ENCODE measurements at regions not wholly inside any gene's neighbourhood (a gene's known extent, or its start where the extent isn't known, plus 50 kb on each side); places are given as distances from the start of the nearest gene placed in this dataset.
"Not testable (repeated sequence)": the region's sequence is repeated elsewhere in the genome, so short reads cannot be mapped to it uniquely, and the experiment has no call there.

DNA sequence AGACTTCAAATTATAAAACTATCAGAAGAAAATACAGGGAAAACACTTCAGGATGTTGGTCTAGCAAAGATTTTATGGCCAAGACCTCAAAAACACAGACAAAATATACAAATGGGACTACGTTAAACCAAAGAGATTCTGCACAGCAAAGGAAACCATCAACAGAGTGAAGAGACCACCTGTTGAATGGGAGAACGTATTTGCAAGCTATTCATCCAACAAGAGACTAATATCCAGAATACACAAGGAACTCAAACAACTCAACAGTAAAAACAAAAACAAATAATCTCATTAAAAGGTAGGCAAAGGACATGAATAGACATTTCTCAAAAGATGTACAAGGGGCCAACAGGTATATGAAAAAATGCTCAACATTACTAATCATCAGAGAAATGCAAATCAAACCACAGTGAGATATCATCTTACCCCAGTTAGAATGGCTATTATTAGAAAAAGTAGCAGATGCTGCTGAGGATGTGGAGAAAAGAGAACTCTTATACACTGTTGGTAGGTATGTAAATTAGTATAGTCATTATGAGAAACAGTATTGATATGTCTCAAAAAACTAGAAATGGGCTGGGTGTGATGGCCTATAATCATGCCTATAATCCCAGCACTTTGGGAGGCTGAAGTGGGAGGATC is 112.6 kb downstream of the LRIG2 start:
- no peak for ATAC-seq

DNA sequence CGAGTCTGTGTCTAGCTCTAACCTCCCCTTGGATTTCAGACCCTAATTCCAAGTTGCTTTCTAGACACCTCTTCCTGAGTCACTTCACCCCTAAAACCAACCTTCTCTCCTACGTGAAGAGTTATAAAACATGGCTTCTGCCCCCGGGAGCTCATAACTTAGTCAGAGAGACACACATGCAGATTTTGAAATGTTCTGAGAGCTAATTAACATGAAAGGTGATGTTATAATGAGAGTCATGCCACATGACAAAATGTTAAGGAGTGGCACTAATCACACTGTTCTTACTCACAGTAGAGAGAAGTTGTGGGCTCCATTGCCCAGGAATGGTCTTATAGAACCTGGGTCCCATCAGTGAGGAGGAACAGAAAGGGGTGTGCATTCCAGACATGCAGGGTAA is 117.1 kb downstream of the LRIG2 start:
- ATAC-seq, result peak; percentile 51

DNA sequence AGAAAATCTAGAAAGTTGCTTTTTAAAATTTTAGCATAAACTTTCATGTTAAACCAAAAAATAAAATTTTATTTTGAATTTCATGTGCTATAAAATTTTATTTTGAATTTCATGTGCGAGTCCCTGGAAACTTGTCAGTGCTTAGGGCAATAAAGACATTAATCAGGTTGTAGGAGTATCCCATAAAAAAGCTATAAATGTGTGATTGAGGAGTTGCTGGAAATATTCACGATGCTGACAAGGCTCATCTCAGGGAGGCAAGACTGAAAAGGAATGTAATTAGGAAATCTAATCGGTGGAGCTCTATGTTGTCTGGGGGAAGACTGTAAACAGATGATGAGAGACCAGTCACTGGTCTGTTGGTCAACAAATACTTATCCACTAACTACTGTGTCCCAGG is 117.9 kb downstream of the LRIG2 start:
- ATAC-seq, result no peak

DNA sequence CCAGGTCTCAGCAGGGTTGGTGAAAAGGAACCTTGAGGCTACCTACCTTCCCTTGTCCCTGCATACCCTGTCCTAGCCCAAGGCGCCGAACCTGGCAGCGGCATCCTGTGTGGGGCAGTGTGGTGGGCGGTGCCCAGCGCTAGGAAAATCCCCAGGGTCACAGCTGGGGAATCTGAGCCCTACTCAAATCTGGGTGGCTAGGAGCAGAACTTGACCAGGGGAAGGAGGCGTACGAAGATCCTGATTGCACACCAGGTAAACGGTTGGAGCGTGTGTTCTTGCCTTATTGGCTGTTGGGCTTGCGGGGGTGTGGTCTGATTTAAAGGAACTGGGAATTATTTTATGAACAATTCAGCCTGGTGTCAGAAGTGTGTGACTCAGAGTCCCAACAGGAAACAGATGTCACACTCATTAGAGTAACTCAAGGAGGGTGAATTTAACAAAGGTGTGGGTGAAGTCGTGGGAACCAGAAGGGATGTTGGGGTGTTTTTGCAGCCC is 118.6 kb downstream of the LRIG2 start:
- peak; percentile 86 for ATAC-seq

DNA sequence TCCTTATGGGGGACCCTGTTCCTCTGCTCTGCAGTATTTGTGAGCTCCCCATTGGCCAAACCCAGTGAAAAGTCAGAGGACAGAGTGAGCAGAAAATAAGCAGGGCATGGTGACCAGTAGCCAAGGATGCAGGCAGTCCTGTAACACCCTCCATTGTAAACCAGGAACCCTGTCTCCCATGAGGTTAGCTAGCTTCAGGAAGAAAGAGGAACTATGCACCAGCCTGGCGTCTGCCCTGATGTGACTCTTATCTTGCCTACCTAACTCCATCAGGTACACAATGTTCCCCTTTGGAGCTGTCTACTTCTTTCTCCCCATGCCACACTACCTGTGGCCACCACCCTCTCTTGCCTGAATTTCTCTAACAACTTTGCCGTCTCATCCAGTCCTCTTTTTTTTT is 119.2 kb downstream of the LRIG2 start:
- ATAC-seq, result no peak

DNA sequence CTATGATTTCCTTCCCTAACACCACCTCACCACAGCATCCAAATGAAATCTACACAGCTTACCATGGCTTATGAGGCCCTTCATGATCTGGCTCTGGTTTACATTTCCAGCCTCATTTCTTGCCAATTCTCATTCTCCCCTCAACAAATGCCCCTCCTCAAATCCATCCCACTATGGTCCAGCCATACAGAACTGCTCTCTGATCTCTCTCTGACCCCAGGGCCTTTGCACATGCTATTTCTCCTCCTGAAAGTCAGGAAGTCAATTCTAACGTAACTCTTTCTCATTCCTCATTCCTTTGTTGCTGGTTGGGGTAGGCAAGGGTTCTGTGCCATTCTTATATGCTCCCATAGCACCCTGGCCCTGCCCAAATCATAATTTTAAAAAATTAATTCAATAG is 120.0 kb downstream of the LRIG2 start:
- ATAC-seq, result no peak

DNA sequence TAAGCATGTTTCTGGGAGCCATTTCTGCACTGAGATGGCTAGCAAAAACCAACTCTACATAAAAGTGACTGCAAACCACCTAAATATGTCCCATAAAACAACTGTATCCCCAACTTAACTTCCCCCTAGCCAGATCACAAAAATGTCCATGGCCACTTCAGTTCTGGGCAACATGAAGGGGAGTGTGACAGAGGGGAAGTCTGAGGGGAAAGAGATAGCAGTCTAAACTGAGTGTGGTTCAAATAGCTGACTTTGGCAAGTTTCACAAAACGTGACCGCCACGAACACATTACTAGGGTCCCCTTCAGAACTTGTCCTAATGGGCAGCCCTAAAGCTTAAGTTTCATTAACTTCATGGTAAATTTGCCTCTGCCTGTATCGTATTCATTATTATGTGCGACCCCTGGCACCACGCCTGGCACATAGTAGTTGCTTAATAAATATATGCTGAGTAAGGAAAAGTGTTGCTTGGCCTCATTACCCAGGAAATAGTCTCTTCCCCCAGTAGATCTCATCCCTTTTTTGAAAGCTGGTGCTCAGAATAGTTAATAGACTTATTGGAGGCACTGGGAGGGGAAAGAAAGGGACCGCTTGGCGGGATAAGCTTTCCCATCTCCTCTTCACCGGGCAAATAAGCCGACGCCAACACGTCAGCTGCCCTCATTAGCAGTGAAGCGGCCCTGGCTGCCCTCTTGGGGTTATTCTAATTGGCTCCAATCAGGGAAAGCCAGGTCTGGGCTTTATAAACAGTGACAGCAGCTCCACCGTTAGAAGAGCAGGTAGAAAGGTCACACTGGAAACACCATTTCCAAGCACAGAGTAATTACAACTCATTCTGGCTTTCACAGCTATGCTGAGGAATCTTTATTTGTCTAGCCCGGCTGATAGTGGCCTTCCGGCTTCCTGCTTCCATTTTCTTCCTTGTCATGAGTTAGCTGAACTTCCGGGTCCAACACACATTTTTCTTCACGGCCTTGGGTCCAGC is 122.1 kb downstream of the LRIG2 start:
- ATAC-seq, result no peak

DNA sequence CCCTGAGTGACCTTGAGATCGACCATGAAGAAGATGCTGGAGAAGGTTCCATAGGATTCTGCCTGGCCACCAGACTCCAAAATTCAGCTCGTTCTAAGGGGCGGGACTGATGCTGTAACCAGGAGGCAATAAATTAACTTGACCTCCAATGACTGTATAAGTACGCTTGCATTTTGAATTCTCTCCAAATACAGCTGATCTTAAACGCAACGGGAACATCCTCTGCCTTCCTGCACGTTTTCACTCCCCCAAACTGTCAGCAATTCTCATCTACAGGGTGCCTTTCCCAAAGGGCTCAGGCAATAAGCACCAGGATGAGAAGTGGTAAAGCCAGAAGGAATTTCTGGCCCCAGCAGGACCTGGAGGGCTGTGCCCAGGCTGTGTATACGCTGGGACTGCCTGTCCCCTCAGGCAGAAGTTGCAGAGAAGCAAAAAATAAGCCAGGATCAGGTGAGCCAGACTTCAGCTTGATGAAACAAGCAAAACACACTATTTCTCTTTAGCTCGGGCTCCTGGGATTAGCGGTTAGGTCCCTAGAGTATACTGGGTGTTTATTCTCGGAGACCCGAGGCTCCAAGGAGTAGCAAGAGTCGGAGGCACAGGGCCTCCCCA is 124.8 kb downstream of the LRIG2 start:
- peak; percentile 20 for ATAC-seq

DNA sequence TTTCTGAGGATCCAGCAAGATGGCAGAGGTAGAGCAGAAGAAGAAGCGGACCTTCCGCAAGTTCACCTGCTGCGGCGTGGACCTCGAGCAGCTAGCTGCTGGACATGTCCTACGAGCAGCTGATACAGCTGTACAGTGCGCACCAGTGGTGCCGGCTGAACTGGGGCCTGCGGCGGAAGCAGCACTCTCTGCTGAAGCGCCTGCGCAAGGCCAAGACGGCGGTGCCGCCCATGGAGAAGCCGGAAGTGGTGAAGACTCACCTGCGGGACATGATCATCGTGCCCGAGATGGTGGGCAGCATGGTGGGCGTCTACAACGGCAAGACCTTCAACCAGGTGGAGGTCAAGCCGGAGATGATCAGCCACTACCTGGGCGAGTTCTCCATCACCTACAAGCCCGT is 125.8 kb downstream of the LRIG2 start:
- ATAC-seq, result no peak

DNA sequence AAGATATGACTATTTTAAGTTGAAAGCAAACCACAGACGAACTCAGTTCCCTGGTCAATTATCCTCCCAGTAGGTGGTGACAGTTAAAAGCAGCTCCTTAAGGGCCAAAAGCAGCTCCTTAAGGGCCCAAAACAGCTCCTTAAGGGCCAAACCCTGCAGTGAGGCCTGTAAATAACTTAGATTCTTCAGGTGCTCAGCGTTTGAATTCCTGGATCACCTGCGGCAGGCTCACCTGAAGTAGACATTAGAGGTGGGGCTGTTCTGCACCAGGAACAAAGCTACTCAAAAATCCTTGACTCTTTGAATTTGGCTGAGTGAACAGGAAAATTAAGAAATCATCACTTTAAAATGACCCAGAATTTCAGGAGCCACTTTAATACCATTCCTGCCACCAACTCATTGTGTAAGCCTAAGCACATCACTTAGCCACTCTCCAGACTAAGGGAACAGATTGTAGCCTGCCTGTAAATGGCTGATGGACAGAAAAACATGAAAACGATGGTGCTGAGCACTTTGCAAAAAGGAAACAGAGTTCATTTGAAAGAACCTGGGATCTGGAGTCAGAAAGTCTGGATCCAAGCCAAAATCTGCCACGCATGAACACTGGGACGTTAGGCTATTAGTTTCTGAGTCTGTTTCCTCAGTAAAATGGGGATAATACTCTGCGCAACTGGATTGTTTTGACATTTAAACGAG is 126.9 kb downstream of the LRIG2 start:
- peak; percentile 58 for ATAC-seq

DNA sequence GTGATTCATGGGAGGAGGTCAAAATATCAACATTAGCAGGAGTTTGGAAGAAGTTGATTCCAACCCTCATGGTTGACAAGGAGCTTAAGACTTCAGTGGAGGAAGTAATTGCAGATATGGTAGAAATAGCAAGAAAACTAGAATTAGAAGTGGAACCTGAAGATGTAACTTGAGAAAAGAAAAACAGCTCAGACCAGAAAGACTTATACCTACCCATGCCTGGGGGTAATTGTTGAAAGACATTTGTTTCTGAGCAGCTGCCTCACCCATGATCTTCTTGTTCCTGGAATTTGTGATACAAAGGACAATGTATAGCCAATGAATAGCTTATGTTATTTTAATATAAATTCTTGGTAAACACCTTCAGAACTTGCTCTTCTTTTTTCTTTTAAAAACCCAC is 128.6 kb downstream of the LRIG2 start:
- ATAC-seq, result peak; percentile 43

DNA sequence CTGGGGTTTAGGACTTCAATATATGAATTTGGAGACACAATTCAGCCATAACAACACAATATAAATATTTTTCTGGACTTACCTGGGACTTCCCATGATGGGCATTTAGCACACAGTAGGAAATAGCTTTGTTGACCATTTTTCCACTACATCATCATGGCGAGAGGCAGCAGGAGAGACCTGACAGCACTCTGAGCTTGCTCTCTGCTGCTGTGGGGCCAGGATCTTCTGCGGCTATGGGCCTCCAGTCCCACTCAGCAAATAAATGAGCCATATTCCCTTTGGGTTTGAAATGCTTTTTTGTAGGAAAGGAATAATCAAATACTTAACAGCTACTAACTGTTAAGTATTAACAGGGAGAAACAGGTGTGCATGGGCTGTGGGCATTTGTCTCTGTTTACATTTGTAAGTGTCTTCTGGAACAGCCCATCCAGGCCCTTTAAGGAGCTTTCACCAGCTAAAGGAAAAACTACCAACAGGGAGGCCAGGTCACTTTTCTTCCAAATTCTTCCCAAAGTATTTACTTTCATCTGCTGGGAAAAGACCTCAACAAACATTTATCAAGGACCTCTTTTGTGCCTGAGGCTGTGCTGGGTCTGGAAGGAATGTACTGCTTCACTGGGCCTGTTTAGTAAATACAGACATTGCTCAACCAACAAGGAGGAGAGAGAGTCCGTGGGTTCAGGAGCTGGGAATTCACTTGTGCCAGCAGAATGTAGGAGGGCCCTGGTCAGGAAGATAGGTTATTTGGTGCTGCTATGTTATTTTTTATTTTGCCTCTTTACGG is 133.2 kb downstream of the LRIG2 start:
- ATAC-seq, result no peak

DNA sequence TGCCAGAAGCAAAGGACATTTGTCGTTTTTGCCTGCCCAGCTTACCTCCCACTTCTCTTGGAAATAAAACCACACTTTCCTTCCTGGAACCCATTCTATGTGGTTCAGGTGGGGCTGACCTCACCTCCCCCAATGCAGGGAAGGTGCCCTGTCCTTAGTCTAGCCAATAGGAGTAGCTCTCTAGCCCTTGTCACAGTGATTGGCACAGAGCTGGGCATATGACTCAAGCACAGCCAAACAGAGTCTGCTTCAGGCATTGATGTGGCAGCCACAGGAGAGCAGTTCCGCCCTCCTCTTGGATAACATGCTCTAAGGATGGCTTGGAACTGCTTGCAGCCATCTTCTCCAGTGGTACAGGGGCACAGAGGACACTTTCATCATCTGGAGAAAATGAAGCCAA is 134.0 kb downstream of the LRIG2 start:
- no peak for ATAC-seq

DNA sequence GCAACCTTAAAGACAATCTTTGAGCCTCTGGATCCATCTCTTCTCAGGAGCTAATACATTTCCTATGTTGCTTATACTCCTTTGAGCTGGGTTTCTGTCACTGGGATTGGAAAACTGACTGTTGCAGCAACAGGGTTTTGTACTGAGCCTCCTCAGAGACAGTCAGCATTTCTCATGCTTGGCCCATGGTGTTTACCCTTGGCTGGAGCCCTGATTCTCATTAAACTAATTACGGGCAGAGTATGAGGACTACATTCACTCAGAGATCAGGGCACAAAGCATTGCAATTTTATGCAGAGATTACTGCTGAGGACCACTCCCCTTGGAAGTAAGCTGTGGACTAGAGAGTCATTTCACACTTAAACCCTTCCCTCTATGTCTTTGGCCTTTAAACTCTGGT is 134.5 kb downstream of the LRIG2 start:
- ATAC-seq, result no peak

DNA sequence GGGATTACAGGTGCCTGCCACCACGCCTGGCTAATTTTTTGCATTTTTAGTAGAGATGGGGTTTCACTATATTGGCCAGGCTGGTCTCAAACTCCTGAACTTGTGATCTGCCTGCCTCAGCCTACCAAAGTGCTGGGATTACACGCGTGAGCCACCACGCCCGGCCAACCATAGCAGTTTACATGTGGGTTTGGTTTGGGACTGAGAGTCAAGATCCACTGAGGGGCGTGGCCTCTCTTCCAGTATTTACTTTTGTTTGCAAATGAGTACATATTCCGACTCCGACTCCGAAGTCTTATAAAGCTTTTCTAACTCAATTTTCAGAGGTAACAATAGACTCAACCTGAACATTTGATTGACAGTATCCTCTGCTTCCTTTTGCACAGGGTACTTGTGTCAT is 135.4 kb downstream of the LRIG2 start:
- ATAC-seq, result not testable (repeated sequence)

DNA sequence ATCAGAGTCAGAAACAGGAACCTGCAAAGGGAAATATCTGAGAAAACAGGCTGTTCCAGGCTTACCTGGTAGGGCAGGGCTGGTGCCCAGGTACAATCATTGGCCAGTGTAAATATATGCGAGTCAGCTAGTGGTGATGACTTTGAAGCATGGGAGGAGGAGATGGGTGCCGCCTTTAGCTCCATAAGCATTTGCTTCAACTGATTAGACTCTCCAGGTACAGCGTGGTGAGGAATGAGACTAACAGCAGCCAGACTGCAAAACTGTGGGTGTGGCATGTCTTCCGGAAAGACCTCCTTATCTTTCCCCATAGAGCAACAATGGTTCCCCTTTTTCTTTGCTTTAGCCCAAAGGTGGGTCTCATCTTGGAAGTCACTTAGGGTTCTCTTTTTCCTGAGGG is 137.2 kb downstream of the LRIG2 start:
- ATAC-seq, result peak; percentile 89

DNA sequence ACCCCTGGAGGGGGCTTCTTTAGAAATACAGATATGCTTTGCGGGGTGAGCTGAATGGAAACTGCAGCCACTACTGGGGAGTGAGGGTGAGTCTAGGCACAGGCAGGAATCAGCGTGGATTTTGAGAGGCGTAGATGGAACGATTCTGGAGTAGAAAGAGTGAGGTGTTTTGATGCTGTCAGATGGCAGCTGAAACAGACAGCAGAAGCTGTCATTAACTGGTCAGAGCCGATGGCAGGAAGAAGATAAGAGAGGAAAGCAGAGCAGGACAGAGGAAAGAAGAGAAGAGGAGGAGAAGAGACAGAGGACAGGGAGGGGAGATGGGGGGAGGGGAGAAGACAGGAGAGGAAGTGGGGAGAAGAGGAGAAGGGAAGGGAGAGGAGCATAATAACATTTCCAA is 138.5 kb downstream of the LRIG2 start:
- ATAC-seq, result no peak

DNA sequence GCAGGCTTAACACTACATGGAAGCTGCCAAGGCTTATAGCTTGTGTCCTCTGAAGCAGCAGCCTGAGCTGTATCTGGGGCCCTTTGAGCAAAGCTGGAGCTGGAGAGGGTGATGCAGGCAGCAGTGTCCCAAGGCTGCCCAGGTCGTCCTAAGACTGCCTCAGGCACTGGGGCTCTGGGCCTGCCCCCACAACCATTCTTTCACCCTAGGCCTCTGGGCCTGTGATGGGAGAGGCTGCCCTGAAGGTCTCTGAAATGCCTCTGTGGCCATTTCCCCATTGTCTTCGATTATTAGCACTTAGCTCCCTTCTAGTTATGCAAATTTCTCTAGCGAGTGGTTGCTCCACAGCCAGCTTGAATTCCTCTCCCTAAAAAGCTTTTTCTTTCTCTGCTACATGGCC is 142.0 kb downstream of the LRIG2 start:
- ATAC-seq, result no peak

DNA sequence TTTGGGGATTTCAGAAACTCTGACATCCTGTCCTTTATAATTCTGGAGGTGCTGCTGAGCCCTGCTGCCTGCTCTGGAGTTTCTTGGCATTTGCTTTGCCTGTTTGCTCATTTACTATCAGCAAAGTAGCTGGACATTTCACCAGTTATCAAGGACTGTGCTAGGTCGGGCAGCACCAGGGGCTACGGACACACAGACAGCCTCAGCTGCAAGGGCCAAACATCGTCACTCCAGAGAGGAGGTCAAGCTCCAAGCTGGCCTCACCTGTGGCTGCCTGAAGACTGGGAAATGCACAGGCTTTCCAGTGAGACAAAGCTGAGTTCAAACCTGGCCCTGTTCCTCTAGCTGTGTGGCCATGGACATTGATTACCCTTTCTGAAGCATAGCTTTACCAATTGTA is 143.7 kb downstream of the LRIG2 start:
- no peak for ATAC-seq

DNA sequence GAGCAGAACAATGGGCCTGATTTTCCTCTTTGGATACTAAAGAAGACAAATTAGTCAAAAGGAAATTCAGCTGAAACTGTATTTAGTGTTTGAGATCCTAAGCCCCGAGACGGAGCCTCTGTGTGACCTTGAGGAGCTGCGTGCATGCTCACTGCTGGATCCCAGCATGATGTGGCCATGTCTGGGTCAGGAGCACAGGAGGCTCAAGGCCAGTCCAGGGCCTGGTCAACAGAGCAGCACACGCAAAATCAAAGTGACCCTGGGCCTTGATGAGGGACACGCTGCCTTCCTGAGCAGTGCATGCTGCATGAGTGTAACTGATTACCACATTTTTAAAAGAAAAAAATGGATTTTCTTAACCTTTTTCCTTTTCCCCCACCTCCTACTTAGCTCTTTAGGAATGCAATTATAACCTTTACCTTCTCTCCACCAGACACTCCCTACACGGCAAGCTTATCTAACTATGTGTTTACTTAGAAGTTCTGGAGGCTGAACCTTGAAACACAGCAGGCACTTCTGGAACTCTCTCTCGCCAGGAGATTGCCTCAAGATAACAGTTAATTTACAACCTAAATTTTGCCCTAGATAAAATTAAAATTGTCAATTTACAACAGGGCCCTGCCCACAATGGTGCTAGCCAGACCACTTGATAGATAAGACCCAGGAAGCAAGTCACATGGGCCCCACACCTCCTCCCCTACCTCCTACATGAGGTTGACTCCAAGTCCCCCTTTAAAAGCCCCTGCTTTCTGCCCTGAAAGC is 144.6 kb downstream of the LRIG2 start:
- no peak for ATAC-seq

DNA sequence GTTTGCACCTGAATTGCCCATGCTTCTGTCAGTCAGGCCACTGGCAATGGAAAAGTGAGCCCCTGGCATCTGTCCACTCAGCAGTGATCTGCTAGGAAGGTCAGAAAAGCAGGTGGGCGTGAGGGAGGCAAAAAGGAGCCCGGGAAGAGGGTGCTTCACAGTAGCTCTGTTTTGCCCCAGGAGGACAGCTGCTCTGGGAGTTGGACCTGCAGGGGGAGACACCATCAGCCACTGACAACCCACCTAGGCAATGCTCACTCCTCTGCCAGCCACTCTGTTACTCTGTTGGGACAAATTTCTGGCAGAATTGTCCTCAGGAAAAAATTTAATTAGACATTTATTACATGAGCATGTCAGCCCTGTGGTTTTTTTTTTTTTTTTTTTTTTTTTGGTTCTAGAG is 146.4 kb downstream of the LRIG2 start:
- no peak for ATAC-seq

All from esophagus mucosa (tissue), 1 donor.